Nephron progenitor cell (in vitro differentiated cells): ENCODE measurements at regions not wholly inside any gene's neighbourhood (a gene's known extent, or its start where the extent isn't known, plus 50 kb on each side); places are given as distances from the start of the nearest gene placed in this dataset.
A peak's percentile ranks its signal among the peaks of the same experiment; 100 is the strongest.
"Not testable (repeated sequence)": the region's sequence is repeated elsewhere in the genome, so short reads cannot be mapped to it uniquely, and the experiment has no call there.

ENCODE experiments used
- DNase-seq: peaks from one replicate; pipeline ENCODE4 v3.0.0; 2021
- H3K27ac Mint-ChIP-seq: 2 replicates; pipeline ENCODE4 v1.8.0; 2021; ENCODE audit warnings: mild to moderate bottlenecking, moderate library complexity, mixed read lengths
- H3K27me3 Mint-ChIP-seq: 2 replicates; pipeline ENCODE4 v1.8.0; 2021; ENCODE audit warnings: mild to moderate bottlenecking, low read depth, mixed read lengths; ENCODE audit not compliant: poor library complexity
- H3K36me3 Mint-ChIP-seq: 2 replicates; pipeline ENCODE4 v1.8.0; 2021; ENCODE audit warnings: low read depth, mixed read lengths
- H3K4me1 Mint-ChIP-seq: 2 replicates; pipeline ENCODE4 v1.8.0; 2021; ENCODE audit warnings: mixed read lengths
- H3K4me3 Mint-ChIP-seq: 2 replicates; pipeline ENCODE4 v1.8.0; 2021; ENCODE audit warnings: mild to moderate bottlenecking, moderate library complexity, mixed read lengths
- H3K9me3 Mint-ChIP-seq: 2 replicates; pipeline ENCODE4 v1.8.0; 2021; ENCODE audit warnings: mild to moderate bottlenecking, moderate library complexity, mixed read lengths
- TF ChIP-seq, protein P1 (sequence below): fragments of 200-600 bp; sonication (generic); IDR thresholded peaks from 2 replicates; pipeline ENCODE4 v1.5.0; 2021; ENCODE audit warnings: antibody characterized with exemption

DNA sequence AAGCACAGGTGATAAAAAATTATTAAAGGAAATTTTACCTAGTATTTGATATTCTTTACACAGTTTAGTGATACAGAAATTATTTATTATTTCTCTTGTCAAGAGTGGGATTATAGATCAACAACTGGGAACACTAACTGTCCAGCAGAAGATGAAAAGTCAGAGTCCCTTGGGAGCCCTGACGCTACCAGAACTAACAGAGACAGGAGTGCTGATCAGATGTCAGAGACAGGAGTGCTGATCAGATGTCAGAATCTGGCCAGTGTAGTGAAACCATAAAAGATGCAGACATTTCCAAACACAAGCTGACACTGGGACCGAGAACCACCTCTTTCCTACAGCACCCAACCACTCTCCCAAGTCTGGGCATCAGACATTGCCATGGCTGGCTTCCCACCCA is 828.2 kb downstream of the TNS3 start:
- Mint-ChIP-seq H3K4me1 (peaks cover 67% of the 10 kb centered on the region), H3K27ac (peak overlapping the region; percentile 86)
- TF ChIP-seq, protein P1, sequence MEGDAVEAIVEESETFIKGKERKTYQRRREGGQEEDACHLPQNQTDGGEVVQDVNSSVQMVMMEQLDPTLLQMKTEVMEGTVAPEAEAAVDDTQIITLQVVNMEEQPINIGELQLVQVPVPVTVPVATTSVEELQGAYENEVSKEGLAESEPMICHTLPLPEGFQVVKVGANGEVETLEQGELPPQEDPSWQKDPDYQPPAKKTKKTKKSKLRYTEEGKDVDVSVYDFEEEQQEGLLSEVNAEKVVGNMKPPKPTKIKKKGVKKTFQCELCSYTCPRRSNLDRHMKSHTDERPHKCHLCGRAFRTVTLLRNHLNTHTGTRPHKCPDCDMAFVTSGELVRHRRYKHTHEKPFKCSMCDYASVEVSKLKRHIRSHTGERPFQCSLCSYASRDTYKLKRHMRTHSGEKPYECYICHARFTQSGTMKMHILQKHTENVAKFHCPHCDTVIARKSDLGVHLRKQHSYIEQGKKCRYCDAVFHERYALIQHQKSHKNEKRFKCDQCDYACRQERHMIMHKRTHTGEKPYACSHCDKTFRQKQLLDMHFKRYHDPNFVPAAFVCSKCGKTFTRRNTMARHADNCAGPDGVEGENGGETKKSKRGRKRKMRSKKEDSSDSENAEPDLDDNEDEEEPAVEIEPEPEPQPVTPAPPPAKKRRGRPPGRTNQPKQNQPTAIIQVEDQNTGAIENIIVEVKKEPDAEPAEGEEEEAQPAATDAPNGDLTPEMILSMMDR: no peak

DNA sequence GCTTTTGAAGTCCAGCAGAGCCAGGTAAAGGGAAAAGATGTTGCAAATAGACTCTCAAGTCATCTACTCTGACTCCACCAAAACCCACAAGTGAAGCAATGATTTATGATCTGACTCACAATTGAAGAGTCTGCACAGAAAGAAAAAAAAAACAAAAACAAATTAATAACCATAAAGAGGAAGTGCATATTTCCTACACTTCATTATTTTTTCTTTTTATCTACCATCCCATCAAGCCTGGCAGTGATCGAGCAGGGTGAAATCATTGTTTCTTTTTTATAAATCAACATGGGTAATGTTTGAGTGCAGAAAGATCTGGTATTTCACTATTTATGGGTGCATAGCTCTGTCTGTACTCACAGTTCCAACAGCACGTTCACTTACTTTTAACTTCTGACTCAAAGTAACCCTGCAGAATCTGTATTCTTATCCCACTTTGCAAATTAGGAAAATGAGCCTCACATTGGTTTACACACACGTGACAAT is 829.0 kb downstream of the TNS3 start:
- H3K36me3 Mint-ChIP-seq: peaks cover 6% of the 10 kb centered on the region
- H3K27me3 Mint-ChIP-seq: no peaks in the 10 kb centered on the region
- DNase-seq: no peak
- H3K4me1 Mint-ChIP-seq: peaks cover 74% of the 10 kb centered on the region
- peak overlapping the region; percentile 21 for H3K4me3 Mint-ChIP-seq
- peak overlapping the region; percentile 26 for H3K27ac Mint-ChIP-seq
- TF ChIP-seq, protein P1: no peak
- peaks cover 13% of the 10 kb centered on the region for H3K9me3 Mint-ChIP-seq

More for the DNA sequence above, 828.2 kb downstream of the TNS3 start:
- peak; percentile 19 for DNase-seq
- Mint-ChIP-seq H3K36me3 (peaks cover 4% of the 10 kb centered on the region), H3K9me3 (peaks cover 7% of the 10 kb centered on the region), H3K27me3 (no peaks in the 10 kb centered on the region), H3K4me3 (peak overlapping the region; percentile 27)

DNA sequence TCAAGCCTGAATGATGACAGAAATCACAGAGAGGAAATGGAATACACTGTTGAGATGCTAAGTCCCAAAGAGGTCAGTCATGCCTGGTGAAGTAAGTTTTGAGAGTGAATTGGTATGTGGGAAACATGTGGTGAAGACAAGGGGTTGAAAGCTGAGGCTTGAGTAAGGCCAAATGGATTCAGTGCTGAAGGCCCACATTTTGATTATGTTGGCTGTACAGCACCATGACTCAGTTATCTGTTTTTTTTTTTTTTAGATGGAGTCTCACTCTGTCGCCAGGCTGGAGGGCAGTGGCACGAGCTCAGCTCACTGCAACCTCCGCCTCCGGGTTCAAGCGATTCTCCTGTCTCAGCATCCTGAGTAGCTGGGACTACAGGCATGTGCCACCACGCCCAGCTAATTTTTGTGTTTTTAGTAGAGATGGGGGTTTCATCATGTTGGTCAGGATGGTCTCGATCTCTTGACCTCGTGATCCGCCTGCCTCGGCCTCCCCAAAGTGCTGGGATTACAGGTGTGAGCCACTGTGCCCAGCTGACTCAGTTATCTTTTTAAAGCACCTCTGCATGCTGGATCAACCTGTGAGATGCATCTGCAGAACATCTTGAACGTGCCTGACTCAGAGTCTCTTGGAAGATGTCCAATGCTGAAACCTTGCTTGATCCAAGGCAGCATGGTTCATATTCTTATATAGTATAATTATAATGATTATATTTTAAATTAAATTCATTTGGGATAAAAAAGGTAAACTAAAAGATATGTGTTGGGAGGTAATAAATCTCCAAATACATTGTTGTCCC is 829.8 kb downstream of the TNS3 start:
- DNase-seq, H3K27me3 Mint-ChIP-seq, H3K27ac Mint-ChIP-seq, H3K36me3 Mint-ChIP-seq: not testable (repeated sequence)
- H3K9me3 Mint-ChIP-seq: peaks cover 10% of the 10 kb centered on the region
- peak overlapping the region; percentile 17 for H3K4me3 Mint-ChIP-seq
- H3K4me1 Mint-ChIP-seq: peaks cover 82% of the 10 kb centered on the region

DNA sequence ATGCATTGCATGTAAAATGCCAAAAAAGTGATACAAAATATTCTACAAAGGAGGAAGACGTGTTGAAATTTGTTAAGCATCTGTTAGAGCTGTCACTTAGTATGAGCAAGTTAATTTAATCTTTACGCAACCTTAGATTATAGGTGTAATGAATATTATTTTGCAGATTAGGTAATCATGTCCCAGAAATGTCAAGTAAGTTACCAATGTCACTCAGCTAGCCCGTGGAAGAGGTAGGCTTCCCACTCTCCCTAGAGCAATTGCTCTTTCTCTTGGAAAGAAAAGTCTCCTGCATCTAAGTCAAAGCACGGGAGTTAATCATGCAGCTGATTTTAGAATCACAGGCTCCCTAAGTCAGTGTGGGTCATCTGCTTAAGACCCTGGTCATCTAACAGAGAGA is 830.4 kb upstream of the IGFBP3 start:
- H3K4me1 Mint-ChIP-seq: peaks cover 89% of the 10 kb centered on the region
- TF ChIP-seq, protein P1: no peak
- H3K27ac Mint-ChIP-seq: no peak overlapping the region
- peak overlapping the region; percentile 17 for H3K4me3 Mint-ChIP-seq
- H3K36me3 Mint-ChIP-seq: peaks cover 6% of the 10 kb centered on the region
- DNase-seq: no peak
- no peaks in the 10 kb centered on the region for H3K27me3 Mint-ChIP-seq
- peaks cover 10% of the 10 kb centered on the region for H3K9me3 Mint-ChIP-seq

DNA sequence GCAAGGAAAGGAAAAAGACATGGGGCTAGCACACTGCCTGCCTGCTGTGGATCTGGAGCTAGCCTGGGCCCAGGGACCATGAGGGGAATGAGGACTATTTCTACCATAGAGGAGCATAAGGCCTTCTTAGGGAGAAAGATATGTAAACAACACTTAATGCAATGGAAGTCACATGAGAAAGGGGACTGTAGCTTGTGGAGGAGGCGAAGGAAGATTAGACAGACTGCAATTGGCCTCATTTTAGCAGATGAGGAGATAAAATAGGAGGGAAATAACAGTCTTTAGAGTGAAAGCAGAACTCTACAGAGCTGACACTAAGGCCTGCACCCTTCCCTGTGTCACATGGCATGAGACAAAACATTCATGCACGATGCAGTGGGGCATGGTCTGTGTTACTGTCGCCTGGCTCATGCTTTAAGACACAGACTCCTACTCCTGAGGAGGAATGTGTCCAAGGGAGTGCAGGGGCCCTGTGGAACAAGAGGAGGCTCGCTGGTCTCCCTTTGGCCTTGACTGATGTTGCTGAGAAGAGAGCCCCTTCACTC is 829.3 kb upstream of the IGFBP3 start:
- peaks cover 96% of the 10 kb centered on the region for H3K4me1 Mint-ChIP-seq
- peaks cover 10% of the 10 kb centered on the region for H3K9me3 Mint-ChIP-seq
- H3K27me3 Mint-ChIP-seq: no peaks in the 10 kb centered on the region
- H3K36me3 Mint-ChIP-seq: peaks cover 6% of the 10 kb centered on the region
- no peak for DNase-seq
- H3K27ac Mint-ChIP-seq: no peak overlapping the region
- TF ChIP-seq, protein P1: no peak
- H3K4me3 Mint-ChIP-seq: no peak overlapping the region

DNA sequence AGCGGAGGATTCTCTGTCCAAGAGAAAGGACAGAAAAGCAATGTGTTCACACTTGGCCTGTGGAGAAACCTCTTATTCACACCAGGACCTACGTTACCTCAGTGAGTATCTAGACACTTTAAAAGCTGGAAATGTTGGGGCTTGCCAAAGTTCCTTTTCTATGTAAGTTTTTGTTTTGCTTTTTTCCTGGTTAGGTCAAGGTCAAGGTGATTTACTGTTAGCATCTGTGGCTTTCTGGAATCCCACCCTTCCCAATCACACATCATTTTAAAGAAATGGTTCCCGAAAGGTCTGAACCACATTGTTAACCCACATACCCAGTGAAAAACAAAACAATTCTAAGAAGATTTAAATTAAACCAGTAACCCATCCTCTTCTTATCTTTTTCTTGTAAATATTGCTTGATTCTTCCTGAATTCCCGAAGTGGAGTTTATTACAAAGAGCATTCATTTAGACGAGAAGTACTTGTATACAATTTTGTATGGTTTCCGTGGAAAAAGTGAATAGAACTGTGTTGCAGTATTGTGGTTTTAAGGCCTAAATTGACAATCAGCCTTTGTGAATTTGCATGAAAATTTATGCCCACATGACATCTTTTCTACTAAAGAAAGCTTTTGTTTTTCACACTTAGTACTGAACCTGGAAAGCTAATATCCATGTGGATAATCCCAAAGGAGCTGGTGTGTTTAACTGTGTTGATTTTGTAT is 827.0 kb upstream of the IGFBP3 start:
- TF ChIP-seq, protein P1: no peak
- peaks cover 3% of the 10 kb centered on the region for H3K27me3 Mint-ChIP-seq
- DNase-seq: no peak
- H3K4me1 Mint-ChIP-seq: peaks cover 82% of the 10 kb centered on the region
- peak overlapping the region; percentile 94 for H3K27ac Mint-ChIP-seq
- peaks cover 10% of the 10 kb centered on the region for H3K9me3 Mint-ChIP-seq
- H3K4me3 Mint-ChIP-seq: no peak overlapping the region
- H3K36me3 Mint-ChIP-seq: peaks cover 6% of the 10 kb centered on the region
